Fibroblast of skin of right biceps (primary cell): ENCODE measurements at regions not wholly inside any gene's neighbourhood (a gene's known extent, or its start where the extent isn't known, plus 50 kb on each side); places are given as distances from the start of the nearest gene placed in this dataset.

ENCODE experiments used
- DNase-seq: peaks from one replicate; pipeline ENCODE4 v3.0.0-alpha.2; 2013

GRCh38 chr2:199707593-199708185 lies 143.3 kb downstream of the FTCDNL1 start:
- no peak for DNase-seq

DNA sequence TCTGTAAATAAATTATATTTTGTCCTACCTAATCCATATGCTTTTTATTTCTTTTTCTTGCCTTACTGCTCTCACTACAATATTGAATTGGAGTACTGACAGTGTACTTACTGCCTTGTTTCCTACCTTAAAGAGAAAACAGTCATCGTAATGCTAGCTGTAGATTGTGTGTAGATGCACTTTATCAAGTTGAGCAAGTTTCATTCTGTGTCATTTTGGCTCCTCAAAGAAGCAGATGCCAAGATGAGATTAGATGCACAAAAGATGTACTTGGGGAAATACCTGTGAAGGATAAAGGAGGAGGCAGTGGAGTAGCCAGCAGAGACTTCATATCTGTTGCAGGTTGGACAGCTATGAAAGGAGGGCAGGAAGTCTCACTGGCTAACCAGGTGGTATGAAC lies 145.5 kb downstream of the FTCDNL1 start:
- no peak for DNase-seq

DNA sequence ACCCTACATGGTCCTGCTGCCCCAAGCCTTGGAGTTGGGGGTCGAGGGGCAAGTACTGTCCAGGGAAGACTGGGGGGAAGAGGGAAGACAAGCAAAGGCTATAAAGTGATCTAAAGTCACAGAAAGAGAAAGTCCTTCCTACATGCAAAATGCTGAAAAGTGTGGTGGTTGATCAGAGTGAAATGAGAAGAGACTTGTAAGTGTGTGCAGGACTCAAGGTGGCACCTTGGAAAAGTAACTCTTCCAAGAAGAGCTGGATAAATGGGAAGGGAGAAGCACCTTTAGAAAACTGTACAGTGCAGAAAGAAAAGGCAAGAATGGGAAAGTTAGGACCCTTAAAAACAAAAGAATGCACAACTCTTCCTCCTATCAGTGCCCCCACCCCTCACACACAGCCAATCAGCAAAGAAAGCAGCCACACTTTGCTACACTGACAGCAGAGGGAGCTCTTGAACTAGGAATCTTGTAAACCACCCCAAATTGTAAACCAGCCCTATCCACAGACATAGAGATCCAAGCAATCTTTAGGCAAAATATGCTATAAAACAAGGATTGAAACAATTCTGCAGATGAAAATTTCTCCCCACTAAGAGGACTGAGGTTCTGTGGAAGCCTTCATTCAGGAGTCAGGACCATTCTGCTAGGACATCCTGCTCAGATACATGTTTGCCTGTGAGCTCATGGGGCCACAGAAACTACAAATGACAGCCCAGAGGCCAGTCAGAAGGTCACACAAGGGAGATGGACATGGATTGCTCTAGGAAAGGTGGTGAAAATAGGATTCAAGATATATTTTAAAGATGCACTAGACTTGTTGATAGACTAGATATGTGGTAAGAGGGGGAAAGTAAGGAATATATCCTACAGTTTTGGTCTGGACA lies 146.4 kb downstream of the FTCDNL1 start:
- peak; percentile 20 for DNase-seq

GRCh38 chr2:199703199-199703598 lies 147.8 kb downstream of the FTCDNL1 start:
- no peak for DNase-seq

GRCh38 chr2:199697469-199697868 lies 153.5 kb downstream of the FTCDNL1 start:
- DNase-seq: no peak

DNA sequence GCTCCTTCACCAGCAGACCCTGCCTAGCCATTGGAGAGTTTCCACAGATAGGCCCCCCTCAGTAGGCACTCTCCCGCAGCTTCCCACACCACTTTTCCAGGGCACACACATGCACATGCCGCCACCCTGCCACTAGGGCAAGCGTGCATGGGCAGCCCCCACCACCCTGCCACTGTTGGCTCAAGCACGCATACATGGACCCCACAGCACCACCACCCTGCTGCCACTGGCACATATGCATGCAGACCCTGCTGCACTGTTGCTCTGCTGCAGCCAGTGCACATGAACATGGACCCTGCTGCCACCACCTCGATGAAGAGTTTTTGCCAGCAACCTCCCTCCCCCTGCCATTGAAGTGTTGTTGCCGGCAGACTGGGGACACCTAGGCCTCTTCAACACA lies 154.9 kb downstream of the FTCDNL1 start:
- no peak for DNase-seq

DNA sequence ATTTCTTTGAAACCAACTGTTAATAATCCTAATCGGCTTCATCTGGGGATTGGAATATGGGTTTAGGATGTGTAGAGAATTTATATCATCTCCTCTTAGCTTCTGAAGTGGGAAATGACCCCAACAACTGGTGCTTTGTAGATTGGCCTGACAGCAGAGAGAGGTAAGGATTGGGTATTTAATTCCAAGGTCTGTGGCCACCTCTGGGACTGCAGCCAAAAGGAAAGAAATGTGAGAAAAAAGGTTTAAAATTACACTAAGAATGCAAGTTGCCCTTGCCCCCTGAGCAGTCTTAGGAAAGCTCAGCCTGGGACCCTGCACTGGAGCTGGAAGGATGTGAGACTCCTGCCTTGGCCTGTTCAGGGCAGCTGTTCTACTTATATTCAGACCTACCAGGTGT lies 157.1 kb downstream of the FTCDNL1 start:
- no peak for DNase-seq

DNA sequence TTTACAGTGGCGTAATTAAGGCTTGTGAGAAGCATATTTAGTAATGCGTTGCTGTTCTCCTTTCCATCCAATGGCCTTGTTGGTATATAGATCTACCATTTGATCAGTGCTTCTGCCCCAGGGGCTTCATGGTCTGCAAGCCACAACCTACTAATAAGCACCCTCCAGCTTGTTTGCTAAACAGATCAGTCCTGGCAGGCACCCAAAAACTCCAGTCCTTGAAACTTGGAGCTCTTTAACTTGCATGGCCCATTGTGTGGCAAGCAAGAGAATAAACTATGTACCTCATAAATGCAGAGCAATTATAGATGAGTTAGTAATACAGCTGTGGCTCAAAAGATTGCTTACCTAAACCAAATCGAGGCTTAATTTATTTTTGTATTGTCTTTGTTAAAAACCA lies 158.5 kb downstream of the FTCDNL1 start:
- no peak for DNase-seq

GRCh38 chr2:199690225-199690624 lies 160.8 kb downstream of the FTCDNL1 start:
- no peak for DNase-seq

DNA sequence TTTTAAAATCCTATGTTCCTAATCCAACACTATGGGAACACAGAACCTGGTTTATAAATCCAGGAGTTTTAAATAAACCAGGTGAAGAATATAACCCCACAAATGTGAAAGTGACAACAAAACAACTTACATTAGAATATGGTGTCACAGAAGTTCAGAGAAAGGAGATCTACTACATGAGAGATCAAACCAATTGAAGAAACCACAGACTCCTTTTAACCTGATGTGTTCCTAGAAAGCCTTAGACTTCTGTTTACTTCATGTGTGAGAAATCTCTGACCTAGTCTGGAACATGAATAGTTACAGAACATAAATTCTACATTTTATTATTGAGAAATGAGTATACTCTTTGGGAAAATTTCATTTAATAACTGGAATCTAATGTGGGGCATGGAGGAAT lies 165.3 kb downstream of the FTCDNL1 start:
- DNase-seq: no peak

DNA sequence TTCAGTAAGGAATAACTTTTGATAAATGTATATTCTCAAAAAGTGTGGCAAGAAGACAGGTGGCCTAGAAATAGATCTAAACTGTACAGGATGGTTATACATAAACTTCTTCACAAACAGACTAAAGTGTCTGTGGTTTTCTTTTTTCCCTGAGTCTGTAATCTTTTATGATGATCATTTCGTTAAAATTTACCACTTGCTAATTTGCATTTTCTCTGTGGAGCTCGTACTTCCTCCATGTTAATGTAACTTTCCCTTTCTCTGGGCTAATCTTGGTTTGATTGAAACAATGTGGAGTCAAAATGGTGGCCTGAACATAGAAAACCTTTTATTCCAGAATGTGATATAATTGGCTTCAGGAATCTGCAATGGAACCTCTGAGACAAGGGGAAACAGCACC lies 166.2 kb downstream of the FTCDNL1 start:
- DNase-seq: no peak

GRCh38 chr2:199684168-199684567 lies 166.8 kb downstream of the FTCDNL1 start:
- no peak for DNase-seq

DNA sequence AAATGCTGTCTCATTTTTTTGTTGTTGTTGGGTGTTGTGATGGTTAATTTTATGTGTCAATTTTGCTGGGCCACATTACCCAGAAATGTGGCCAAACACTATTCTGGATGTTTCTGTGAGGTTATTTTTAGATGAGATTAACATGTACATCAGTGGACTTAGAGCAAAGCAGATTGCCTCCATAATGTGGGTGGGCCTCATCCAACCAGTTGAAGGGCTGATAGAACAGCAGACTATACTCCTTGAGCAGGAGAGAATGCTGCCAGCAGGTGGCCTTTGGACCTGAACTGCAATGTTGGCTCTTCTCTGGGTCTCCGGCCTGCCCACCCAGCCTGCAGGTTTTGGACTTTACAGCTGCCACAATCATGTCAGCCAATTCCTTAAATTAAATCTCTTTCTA lies 169.0 kb downstream of the FTCDNL1 start:
- DNase-seq: no peak

GRCh38 chr2:199680482-199680881 lies 170.5 kb downstream of the FTCDNL1 start:
- DNase-seq: no peak

DNA sequence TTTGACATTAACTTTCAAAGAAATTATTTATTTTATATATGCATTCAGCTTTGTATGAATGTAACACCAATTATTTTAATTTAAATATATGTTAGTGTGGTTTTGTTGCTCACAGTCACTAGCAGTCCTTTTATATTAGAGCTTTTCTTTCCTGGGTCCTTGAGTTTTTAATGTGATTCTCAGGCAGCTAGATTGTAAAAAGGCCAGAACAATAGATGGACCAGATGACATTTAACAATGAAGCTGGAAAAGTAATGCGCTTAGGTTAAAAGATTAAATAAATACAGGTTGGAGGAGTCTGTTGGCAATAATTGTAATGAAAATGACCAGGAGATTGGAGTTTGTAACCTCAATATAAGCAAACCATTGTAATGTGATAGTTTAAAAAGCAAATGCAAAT lies 171.1 kb downstream of the FTCDNL1 start:
- no peak for DNase-seq

- no peak for DNase-seq
Observed at GRCh38 chr2:199677881-199678280, 173.1 kb downstream of the FTCDNL1 start.

DNA sequence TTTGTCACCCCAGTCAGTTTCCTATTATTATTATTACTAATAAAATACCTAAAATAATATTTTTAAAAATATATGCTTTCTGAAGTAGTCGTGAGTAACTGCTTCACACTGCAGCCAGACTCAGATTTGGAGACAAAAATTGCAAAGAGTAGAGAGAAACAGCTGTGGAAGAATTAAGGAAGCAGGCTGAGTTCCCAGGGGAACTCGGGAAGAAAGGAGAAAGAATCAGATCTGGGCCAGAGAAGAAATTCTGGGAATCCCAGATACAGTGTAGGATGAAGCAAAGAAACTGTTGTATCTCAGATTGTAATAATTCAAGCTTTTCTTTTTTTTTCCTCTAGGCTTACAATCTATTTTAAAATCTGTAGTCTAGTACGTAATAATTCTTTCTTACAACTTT lies 182.3 kb downstream of the FTCDNL1 start:
- no peak for DNase-seq

DNA sequence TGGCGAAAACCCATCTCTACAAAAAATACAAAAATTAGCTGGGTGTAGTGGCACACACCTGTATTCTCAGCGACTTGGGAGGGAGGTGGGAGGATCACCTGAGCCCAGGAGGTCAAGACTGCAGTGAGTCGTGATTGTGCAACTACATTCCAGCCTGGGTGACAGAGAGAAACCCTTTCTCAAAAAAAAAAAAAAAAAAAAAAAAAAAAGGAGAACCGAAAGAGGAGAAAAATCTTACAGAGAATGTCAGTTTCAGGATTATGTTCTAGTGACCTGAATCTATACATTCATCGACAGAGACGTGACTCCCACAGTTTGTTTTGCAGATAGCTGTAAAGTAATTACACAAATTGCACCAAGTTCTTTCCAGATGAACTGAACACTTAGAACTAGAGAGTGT lies 187.8 kb downstream of the FTCDNL1 start:
- DNase-seq: no peak

GRCh38 chr2:199662255-199662654 lies 188.7 kb downstream of the FTCDNL1 start:
- DNase-seq: no peak

DNA sequence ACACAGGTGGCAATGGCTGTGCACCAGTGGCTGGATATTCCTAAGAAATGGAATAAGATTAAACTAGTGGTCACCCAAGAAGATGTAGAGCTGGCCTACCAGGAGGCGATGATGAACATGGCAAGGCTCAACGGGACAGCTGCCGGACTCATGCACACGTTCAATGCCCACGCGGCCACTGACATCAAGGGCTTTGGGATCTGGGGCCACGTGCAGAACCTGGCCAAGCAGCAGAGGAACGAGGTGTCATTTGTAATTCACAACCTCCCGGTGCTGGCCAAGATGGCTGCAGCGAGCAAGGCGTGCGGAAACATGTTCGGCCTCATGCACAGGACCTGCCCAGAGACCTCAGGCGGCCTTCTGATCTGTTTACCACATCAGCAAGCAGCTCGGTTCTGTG lies 190.8 kb downstream of the FTCDNL1 start:
- DNase-seq: no peak

DNA sequence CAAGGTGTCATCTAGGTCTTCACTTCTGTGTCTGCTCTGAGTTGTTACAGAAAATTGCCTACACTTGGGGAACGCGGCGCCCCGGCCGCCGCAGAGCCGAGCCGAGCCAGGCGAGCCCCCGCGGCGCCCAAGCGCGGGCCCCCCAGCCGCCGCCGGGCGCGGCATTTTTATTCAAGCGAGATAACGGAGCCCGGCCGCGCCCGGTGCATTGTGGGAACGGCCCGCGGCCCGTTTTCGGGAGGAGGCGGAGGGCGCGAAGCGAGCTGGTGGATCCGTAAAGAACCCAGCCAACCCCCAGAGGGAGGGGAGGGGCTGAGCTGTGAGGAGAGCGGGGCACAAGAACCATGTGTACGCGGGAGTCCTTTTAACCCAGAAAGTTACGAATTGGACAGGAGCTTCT lies 191.8 kb downstream of the FTCDNL1 start:
- peak; percentile 60 for DNase-seq

- no peak for DNase-seq
Observed at GRCh38 chr2:199646439-199646838, 188.7 kb upstream of the SATB2 start.

GRCh38 chr2:199631129-199631528 lies 173.4 kb upstream of the SATB2 start:
- no peak for DNase-seq

DNA sequence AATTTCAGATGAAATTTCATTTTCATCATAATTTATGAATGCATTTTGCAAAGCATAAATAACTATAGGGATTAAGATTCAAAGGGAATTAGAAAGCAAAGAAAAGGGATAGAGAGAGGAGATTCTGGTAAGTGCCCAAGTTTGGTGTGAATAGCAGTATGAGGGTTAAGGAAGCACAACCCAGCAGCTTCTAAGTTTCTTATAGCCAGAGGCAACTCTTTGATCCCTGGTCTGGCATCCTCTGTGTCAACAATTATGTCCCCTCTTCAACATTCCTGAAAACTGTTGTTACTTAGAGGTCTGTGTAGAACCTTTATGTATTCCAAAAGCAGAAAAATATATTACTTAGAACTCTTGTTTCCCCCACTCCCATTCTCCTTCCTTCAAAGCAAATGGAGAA lies 171.6 kb upstream of the SATB2 start:
- no peak for DNase-seq

DNA sequence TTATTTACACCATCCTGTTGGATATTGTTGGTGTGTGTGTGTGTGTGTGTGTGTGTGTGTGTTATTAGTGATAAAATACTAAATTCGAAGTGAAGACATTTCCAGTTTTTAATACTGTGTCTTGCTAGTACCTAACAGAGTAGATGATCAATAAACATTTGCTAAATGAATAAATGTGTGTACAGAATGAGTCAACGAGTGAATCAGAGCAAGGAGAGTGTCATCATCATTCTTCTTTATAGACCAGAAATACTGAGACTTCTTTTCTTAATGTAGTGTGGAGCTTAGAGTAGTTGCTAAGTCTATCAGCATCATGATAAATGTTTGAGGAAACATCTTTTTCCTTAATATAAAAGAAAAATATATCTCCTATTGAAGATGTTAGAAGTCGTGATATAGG lies 169.7 kb upstream of the SATB2 start:
- DNase-seq: no peak
